NT2/D1 (cell line): ENCODE measurements at regions not wholly inside any gene's neighbourhood (a gene's known extent, or its start where the extent isn't known, plus 50 kb on each side); places are given as distances from the start of the nearest gene placed in this dataset.
"Not testable (repeated sequence)": the region's sequence is repeated elsewhere in the genome, so short reads cannot be mapped to it uniquely, and the experiment has no call there.

Source experiments
- DNase-seq: peaks from one replicate; pipeline ENCODE4 v3.0.0-alpha.2; 2011; ENCODE audit warnings: low read depth, low spot score
- H3K27me3 ChIP-seq: 2 replicates; pipeline ENCODE4 v1.6.0; 2011; ENCODE audit warnings: mild to moderate bottlenecking; ENCODE audit not compliant: insufficient read length, insufficient read depth
- H3K36me3 ChIP-seq: 2 replicates; pipeline ENCODE4 v1.6.1; 2011; ENCODE audit warnings: mild to moderate bottlenecking, low read length, mixed read lengths; ENCODE audit not compliant: insufficient read depth, insufficient read length
- H3K4me1 ChIP-seq: 2 replicates; pipeline ENCODE4 v1.5.1; 2011; ENCODE audit not compliant: insufficient read depth, insufficient read length
- H3K4me3 ChIP-seq: 2 replicates; pipeline ENCODE4 v1.5.1; 2011; ENCODE audit warnings: low read depth; ENCODE audit not compliant: insufficient read length
- H3K9ac ChIP-seq: 2 replicates; pipeline ENCODE4 v1.6.0; 2011; ENCODE audit warnings: low read depth; ENCODE audit not compliant: insufficient read length
- H3K9me3 ChIP-seq: 2 replicates; pipeline ENCODE4 v1.5.1; 2011; ENCODE audit warnings: mild to moderate bottlenecking, low read length; ENCODE audit not compliant: insufficient read depth
- SUZ12 ChIP-seq: IDR thresholded peaks from 2 replicates; pipeline ENCODE4 v1.6.1; 2011; ENCODE audit not compliant: insufficient read length, insufficient read depth; ENCODE audit errors: extremely low read depth
- YY1 ChIP-seq: IDR thresholded peaks from 2 replicates; pipeline ENCODE4 v1.6.1; 2011; ENCODE audit not compliant: insufficient read length, insufficient read depth
- ZNF274 ChIP-seq: IDR thresholded peaks from 2 replicates; pipeline ENCODE4 v1.6.1; 2011; ENCODE audit warnings: mild to moderate bottlenecking, low read depth, low read length

GRCh38 chr5:154598021-154598420, 120.0 kb upstream of the HAND1 start:
- no peak for DNase-seq
- Histone ChIP-seq H3K9ac (no peak overlapping the region), H3K4me3 (no peak overlapping the region), H3K27me3 (no peaks in the 10 kb centered on the region), H3K4me1 (no peaks in the 10 kb centered on the region), H3K36me3 (no peaks in the 10 kb centered on the region), H3K9me3 (no peaks in the 10 kb centered on the region)
- TF ChIP-seq ZNF274 (no peak), SUZ12 (no peak), YY1 (no peak)

- not testable (repeated sequence) for H3K4me3 ChIP-seq, H3K4me1 ChIP-seq, H3K27me3 ChIP-seq, H3K9ac ChIP-seq, H3K9me3 ChIP-seq, DNase-seq, H3K36me3 ChIP-seq
Observed at GRCh38 chr5:154596844-154597243, 118.8 kb upstream of the HAND1 start.

- Histone ChIP-seq H3K9ac (no peak overlapping the region), H3K9me3 (no peaks in the 10 kb centered on the region), H3K36me3 (no peaks in the 10 kb centered on the region), H3K27me3 (no peaks in the 10 kb centered on the region), H3K4me1 (no peaks in the 10 kb centered on the region), H3K4me3 (no peak overlapping the region)
- no peak for DNase-seq
- TF ChIP-seq ZNF274 (no peak), SUZ12 (no peak), YY1 (no peak)
Observed at GRCh38 chr5:154595662-154596061, 117.6 kb upstream of the HAND1 start.

- no peaks in the 10 kb centered on the region for H3K9me3 ChIP-seq
- H3K4me3 ChIP-seq, result no peak overlapping the region
- no peaks in the 10 kb centered on the region for H3K36me3 ChIP-seq
- TF ChIP-seq YY1 (no peak), ZNF274 (no peak), SUZ12 (no peak)
- no peaks in the 10 kb centered on the region for H3K27me3 ChIP-seq
- no peaks in the 10 kb centered on the region for H3K4me1 ChIP-seq
- H3K9ac ChIP-seq, result no peak overlapping the region
- no peak for DNase-seq
Observed at GRCh38 chr5:154593796-154594195, 115.8 kb upstream of the HAND1 start.

GRCh38 chr5:154593071-154593470, 115.0 kb upstream of the HAND1 start:
- no peak overlapping the region for H3K9ac ChIP-seq
- H3K9me3 ChIP-seq, result no peaks in the 10 kb centered on the region
- no peak for TF ChIP-seq YY1
- TF ChIP-seq ZNF274, result no peak
- no peak for TF ChIP-seq SUZ12
- H3K4me1 ChIP-seq, result no peaks in the 10 kb centered on the region
- no peak overlapping the region for H3K4me3 ChIP-seq
- no peaks in the 10 kb centered on the region for H3K36me3 ChIP-seq
- no peak for DNase-seq
- H3K27me3 ChIP-seq, result no peaks in the 10 kb centered on the region

- Histone ChIP-seq H3K4me1 (no peaks in the 10 kb centered on the region), H3K36me3 (no peaks in the 10 kb centered on the region), H3K9ac (no peak overlapping the region), H3K9me3 (no peaks in the 10 kb centered on the region), H3K27me3 (no peaks in the 10 kb centered on the region), H3K4me3 (no peak overlapping the region)
- no peak for TF ChIP-seq YY1
- TF ChIP-seq ZNF274, result no peak
- no peak for TF ChIP-seq SUZ12
- DNase-seq, result no peak
Observed at GRCh38 chr5:154590093-154590724, 112.2 kb upstream of the HAND1 start.

GRCh38 chr5:154589511-154589910, 111.5 kb upstream of the HAND1 start:
- TF ChIP-seq SUZ12 (no peak), YY1 (no peak), ZNF274 (no peak)
- Histone ChIP-seq H3K9ac (no peak overlapping the region), H3K36me3 (no peaks in the 10 kb centered on the region), H3K9me3 (no peaks in the 10 kb centered on the region), H3K4me1 (no peaks in the 10 kb centered on the region), H3K27me3 (no peaks in the 10 kb centered on the region), H3K4me3 (no peak overlapping the region)
- DNase-seq, result no peak

GRCh38 chr5:154588833-154589425, 110.9 kb upstream of the HAND1 start:
- not testable (repeated sequence) for H3K4me3 ChIP-seq, H3K36me3 ChIP-seq, DNase-seq, H3K9ac ChIP-seq, H3K27me3 ChIP-seq, H3K4me1 ChIP-seq, H3K9me3 ChIP-seq
